GM19395 (cell line): ENCODE measurements at regions not wholly inside any gene's neighbourhood (a gene's known extent, or its start where the extent isn't known, plus 50 kb on each side); places are given as distances from the start of the nearest gene placed in this dataset.
A peak's percentile ranks its signal among the peaks of the same experiment; 100 is the strongest.
"Not testable (repeated sequence)": the region's sequence is repeated elsewhere in the genome, so short reads cannot be mapped to it uniquely, and the experiment has no call there.

Experiments
- ATAC-seq: cut with Tn5 transposase; IDR thresholded peaks from one replicate; pipeline ENCODE4 v1.9.1; 2021; ENCODE audit warnings: mild to moderate bottlenecking, moderate library complexity; ENCODE audit not compliant: unreplicated experiment

- ATAC-seq: no peak
Measured at GRCh38 chrX:81857192-81857591, 655.3 kb downstream of the SH3BGRL start.

- ATAC-seq: no peak
Measured at GRCh38 chrX:81866873-81867272, 665.0 kb downstream of the SH3BGRL start.

GRCh38 chrX:81868979-81869378 is 667.1 kb downstream of the SH3BGRL start:
- ATAC-seq: no peak

- ATAC-seq: no peak
Measured at GRCh38 chrX:81874807-81875206, 672.9 kb downstream of the SH3BGRL start.

- ATAC-seq: no peak
Measured at GRCh38 chrX:81875800-81876199, 673.9 kb downstream of the SH3BGRL start.

- ATAC-seq: no peak
Measured at GRCh38 chrX:81876437-81876836, 674.5 kb downstream of the SH3BGRL start.

GRCh38 chrX:81890521-81890920 is 688.6 kb downstream of the SH3BGRL start:
- no peak for ATAC-seq

- ATAC-seq: no peak
Measured at GRCh38 chrX:81900522-81900921, 698.6 kb downstream of the SH3BGRL start.

GRCh38 chrX:81925812-81926211 is 723.9 kb downstream of the SH3BGRL start:
- no peak for ATAC-seq

- not testable (repeated sequence) for ATAC-seq
Measured at GRCh38 chrX:81945911-81946310, 744.0 kb downstream of the SH3BGRL start.

- ATAC-seq: no peak
Measured at GRCh38 chrX:81957318-81957717, 755.4 kb downstream of the SH3BGRL start.

- ATAC-seq: peak; percentile 77
Measured at GRCh38 chrX:81957900-81958545, 756.1 kb downstream of the SH3BGRL start.

- no peak for ATAC-seq
Measured at GRCh38 chrX:81959964-81960363, 758.1 kb downstream of the SH3BGRL start.

- not testable (repeated sequence) for ATAC-seq
Measured at GRCh38 chrX:81974413-81974812, 772.5 kb downstream of the SH3BGRL start.

GRCh38 chrX:81979806-81980515 is 778.1 kb downstream of the SH3BGRL start:
- ATAC-seq: no peak

GRCh38 chrX:81987217-81987616 is 785.3 kb downstream of the SH3BGRL start:
- not testable (repeated sequence) for ATAC-seq

GRCh38 chrX:81996166-81996565 is 794.3 kb downstream of the SH3BGRL start:
- no peak for ATAC-seq

GRCh38 chrX:82029571-82030218 is 827.8 kb downstream of the SH3BGRL start:
- no peak for ATAC-seq

GRCh38 chrX:82031250-82031649 is 829.3 kb downstream of the SH3BGRL start:
- ATAC-seq: no peak

- no peak for ATAC-seq
Measured at GRCh38 chrX:82038793-82039192, 836.9 kb downstream of the SH3BGRL start.

GRCh38 chrX:82041034-82041433 is 839.1 kb downstream of the SH3BGRL start:
- no peak for ATAC-seq

GRCh38 chrX:82058728-82059127 is 856.8 kb downstream of the SH3BGRL start:
- ATAC-seq: no peak
